Caki2 (cell line): ENCODE measurements at regions not wholly inside any gene's neighbourhood (a gene's known extent, or its start where the extent isn't known, plus 50 kb on each side); places are given as distances from the start of the nearest gene placed in this dataset.
A peak's percentile ranks its signal among the peaks of the same experiment; 100 is the strongest.

Experiments used
- DNase-seq: peaks from one replicate; pipeline ENCODE4 v3.0.0-alpha.2; 2015; ENCODE audit warnings: low read depth
- in situ Hi-C: cut with HindIII; loops from 2 replicates; pipeline ENCODE4 v1.10.0; 2016; ENCODE audit warnings: low sequenced_read_pairs, low pct_unique_long_range_greater_than_20kb, mixed read lengths

GRCh38 chr17:77366558-77367245 is 225.9 kb downstream of the SEC14L1 start:
- in situ Hi-C loops, result no loop called here
- peak; percentile 56 for DNase-seq

- DNase-seq, result no peak
- in situ Hi-C loops, result no loop called here
These were observed 228.8 kb downstream of the SEC14L1 start for GRCh38 chr17:77369544-77369971.

- in situ Hi-C loops, result no loop called here
- no peak for DNase-seq
These were observed 229.8 kb downstream of the SEC14L1 start for GRCh38 chr17:77370586-77370985.

DNA sequence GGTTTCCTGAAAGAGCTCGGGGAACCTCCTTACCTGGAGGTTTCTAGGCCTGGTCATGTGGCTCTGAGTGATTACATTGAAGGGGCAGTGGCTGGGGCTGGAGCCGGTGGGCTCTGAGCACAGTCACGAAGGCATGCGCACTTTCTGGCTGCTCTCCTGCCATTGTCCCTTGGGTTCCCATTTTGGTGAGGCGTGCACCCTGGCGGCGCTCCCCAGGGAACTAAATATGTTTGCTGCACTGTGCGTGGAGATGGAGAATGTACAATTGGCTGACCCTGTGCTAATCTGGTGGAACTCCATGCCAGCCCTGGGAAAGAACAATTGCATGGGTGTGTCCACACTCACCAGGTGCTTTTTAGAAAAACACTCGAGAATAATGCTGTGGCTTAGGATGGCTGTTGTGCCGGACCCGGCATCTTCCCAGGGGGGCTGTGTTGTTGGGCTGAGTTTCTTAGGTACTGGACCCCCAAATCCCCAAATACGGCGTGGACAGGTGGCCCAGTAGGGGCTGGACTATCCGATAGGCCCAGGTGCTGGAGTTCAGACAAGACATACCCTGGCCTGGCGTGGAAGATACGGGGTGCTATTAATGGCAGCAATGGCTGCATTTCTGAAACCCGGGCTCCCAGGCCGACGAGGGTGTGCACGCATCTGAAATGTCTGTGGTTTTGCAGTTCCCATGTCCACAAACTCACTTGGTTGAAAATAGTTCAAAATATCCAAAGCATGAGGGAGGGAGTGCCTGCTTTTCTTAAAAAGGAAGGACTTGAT is 230.5 kb downstream of the SEC14L1 start:
- in situ Hi-C loops, result no loop called here
- DNase-seq, result no peak

DNA sequence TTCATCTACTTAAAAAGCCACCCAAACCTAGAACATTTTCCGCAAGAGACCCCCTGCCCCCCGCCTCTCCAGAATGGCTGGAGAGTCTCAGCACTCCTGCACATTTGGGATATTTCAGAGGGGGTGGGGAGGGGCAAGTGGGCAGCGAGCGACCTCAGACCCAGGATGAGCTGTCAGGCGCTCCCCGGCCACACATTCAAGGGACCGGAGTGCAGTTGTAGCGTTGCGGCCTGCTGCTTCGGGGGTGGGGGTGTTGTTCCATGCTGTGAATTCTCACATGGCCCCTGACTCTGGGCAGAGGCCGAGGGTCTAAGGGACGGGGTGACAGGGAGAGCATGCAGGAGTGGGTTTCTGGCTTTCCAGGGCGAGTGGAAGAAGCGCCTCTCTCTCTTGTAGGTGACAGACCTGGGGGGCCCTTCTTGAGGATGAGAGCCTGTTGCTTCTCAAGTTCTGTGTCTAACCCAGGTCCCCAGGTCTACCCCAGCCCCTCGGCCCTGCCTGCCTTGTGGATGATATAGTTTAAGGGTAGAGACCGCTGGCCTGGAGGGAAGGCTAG is 231.2 kb downstream of the SEC14L1 start:
- DNase-seq, result no peak
- in situ Hi-C loops, result no loop called here

- in situ Hi-C loops, result no loop called here
- no peak for DNase-seq
These were observed 231.9 kb downstream of the SEC14L1 start for GRCh38 chr17:77372444-77373298.

GRCh38 chr17:77373299-77374169 is 232.8 kb downstream of the SEC14L1 start:
- no peak for DNase-seq
- in situ Hi-C loops, result no loop called here

- in situ Hi-C loops, result no loop called here
- no peak for DNase-seq
These were observed 233.6 kb downstream of the SEC14L1 start for GRCh38 chr17:77374170-77374936.

DNA sequence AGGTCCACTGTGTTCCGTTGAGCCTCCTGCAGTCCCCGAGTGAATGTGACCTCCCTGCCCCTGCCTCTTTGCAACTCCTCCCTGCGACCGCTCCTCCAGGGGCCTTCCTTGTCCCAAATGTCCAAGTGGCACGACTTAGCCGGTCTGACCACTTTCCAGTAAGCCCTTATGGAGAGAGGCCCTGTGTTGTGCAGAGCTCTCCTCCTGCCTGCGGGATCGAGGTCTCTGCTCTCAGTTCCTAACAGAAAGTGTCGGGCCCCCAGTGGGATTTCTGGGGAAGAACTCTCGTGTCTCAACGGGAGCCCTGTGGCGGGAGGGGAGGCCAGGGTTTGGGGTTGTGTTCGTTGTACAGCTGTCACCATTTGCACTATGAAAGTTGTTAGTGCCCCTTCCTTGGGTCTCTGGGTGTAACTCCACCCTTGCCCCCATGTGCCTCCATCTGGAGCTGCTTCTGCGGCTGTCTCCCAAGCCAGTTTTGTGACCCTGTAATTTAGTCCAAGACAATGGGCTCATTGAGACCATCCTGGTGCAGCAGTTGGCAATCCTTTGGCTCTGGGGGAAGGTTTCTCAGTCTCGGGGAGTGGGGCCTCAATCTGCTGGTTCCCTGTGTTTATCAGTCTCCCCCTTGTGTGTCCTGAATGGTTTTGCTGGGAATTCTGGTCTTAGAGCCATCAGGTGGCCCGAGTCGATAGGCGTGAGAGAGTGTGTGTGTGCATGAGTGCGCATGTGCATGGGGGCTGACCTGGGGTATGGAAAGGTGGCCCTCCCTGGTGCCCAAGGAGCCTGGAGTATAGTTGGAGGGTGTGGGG is 234.5 kb downstream of the SEC14L1 start:
- in situ Hi-C loops, result no loop called here

GRCh38 chr17:77375917-77376651 is 235.3 kb downstream of the SEC14L1 start:
- in situ Hi-C loops, result no loop called here
- no peak for DNase-seq

More for the DNA sequence above, 234.5 kb downstream of the SEC14L1 start:
- DNase-seq, result no peak

DNA sequence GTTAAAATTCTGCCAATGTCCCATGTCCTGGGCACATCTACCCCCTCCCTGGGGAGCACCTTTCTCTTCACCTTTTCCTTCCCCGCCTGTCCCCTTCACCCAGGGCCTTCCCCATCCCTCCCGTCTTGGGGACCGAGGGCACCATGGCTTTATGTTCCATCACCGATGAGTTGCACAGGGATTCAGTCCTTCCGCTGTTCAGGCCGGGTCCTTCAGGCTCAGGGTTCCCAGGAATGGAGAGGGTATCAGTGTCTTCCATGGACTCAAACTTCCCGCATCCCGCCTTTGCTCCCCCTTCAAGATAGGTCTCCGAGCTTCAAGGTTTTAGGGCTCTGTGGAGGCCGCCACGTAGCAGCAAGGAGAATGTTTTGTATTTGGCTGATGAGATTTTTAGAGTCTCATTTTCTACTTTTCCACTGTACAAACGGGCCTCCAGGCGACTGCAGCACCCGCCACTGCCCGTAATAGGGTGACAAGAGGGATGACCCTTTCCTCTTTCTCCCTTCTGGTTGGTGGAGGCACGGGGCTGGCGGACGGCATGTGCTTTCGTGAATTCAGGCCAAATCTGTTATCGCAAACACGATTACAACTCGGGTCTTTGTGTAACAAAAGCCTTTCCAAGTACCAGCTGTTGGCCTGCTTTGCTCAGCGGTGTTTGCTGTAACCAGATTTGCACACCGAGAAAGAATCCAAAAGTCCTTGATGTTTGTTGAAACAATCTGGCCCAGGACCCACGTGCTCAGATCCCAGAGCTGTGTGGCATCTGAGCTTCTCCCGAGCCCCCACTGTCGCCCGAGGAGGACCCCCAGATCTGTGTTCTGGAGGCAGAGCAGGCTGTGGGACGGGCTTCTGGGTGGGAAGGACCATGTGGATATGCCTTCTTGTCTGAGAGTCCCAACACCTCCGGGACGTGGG is 236.3 kb downstream of the SEC14L1 start:
- no peak for DNase-seq
- in situ Hi-C loops, result no loop called here

GRCh38 chr17:77377710-77378235 is 237.0 kb downstream of the SEC14L1 start:
- in situ Hi-C loops, result no loop called here
- DNase-seq, result no peak

- DNase-seq, result no peak
- in situ Hi-C loops, result no loop called here
These were observed 237.7 kb downstream of the SEC14L1 start for GRCh38 chr17:77378318-77379064.

DNA sequence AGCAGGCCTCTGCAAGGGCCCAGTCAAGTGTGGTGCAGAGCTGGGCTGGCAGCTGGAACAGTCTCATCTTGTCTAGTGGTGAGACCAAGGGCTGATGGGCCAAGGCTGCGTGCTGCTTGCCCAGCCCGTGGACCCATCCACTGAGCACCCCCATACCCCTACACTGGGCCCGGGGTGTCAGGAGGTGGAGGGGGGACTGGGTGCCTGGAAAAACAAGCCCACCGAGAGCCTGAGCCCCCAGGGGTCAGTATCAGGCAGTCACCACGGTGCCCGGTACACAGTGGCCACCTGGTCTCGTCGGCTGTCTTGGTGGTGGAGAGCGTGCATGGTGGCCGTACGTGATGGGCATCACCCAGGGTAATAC is 238.3 kb downstream of the SEC14L1 start:
- in situ Hi-C loops, result no loop called here

More for the DNA sequence above, 238.3 kb downstream of the SEC14L1 start:
- DNase-seq, result no peak
